Panc1 (cell line): ENCODE measurements at regions not wholly inside any gene's neighbourhood (a gene's known extent, or its start where the extent isn't known, plus 50 kb on each side); places are given as distances from the start of the nearest gene placed in this dataset.

Source experiments
- ATAC-seq: fragments of 200-7000 bp; cut with Tn5 transposase; 2 replicates; pipeline ENCODE4 v1.9.1; 2020; ENCODE audit warnings: mild to moderate bottlenecking, moderate library complexity
- BruUV-seq: library from RNA; stranded (reverse); fragments of 400-500 nt; replicated peaks from 2 replicates; lab custom pipeline; 2021; lab: Mats Ljungman, UMichigan
- CTCF ChIA-PET: fragments of 300-600 bp; sonication (Branson Sonifier 250); formaldehyde crosslinking; loops from one replicate; lab custom pipeline; 2022; ENCODE audit warnings: antibody characterized with exemption; lab: Charles Lee
- POLR2A ChIA-PET: fragments of 300-600 bp; sonication (Branson Sonifier 250); formaldehyde crosslinking; loops from one replicate; lab custom pipeline; 2022; ENCODE audit warnings: antibody characterized with exemption; lab: Charles Lee
- DNase-seq: peaks from one replicate; pipeline ENCODE4 v3.0.0-alpha.2; 2010; ENCODE audit warnings: low read depth, low spot score
- H3K27ac ChIP-seq: 2 replicates; pipeline ENCODE4 v1.5.1; 2011; ENCODE audit warnings: mild to moderate bottlenecking, low read length, inconsistent platforms
- H3K27me3 ChIP-seq: fragments of 200-500 bp; sonication (Bioruptor generic); 2 replicates; pipeline ENCODE4 v1.6.0; 2014; ENCODE audit warnings: low read length, inconsistent platforms; ENCODE audit not compliant: control insufficient read depth, insufficient read depth
- H3K36me3 ChIP-seq: fragments of 200-500 bp; sonication (Bioruptor generic); 2 replicates; pipeline ENCODE4 v1.5.1; 2014; ENCODE audit warnings: inconsistent platforms, mild to moderate bottlenecking, low read length, moderate library complexity; ENCODE audit not compliant: control insufficient read depth, insufficient read depth
- H3K4me1 ChIP-seq: 2 replicates; pipeline ENCODE4 v1.5.1; 2011; ENCODE audit warnings: inconsistent platforms, mild to moderate bottlenecking, low read length, moderate library complexity; ENCODE audit not compliant: control insufficient read depth, insufficient read depth
- H3K4me3 ChIP-seq, 2 experiments: 2 replicates each; pipeline ENCODE4 v1.5.1; 2011 to 2012; ENCODE audit warnings: low read depth in 2 of 2, low read length in 2 of 2, mild to moderate bottlenecking in 2 of 2, inconsistent platforms in 1 of 2, moderate library complexity in 1 of 2
- H3K9me3 ChIP-seq: fragments of 200-500 bp; sonication (Bioruptor generic); 2 replicates; pipeline ENCODE4 v1.5.1; 2014; ENCODE audit warnings: low read depth, mild to moderate bottlenecking, inconsistent platforms, low read length, moderate library complexity; ENCODE audit not compliant: control insufficient read depth, insufficient read depth
- CTCF ChIP-seq: fragments of 450-650 bp; IDR thresholded peaks from 2 replicates; pipeline ENCODE4 v1.5.1; 2017; ENCODE audit warnings: mild to moderate bottlenecking
- POLR2AphosphoS5 ChIP-seq: IDR thresholded peaks from 2 replicates; pipeline ENCODE4 v1.6.1; 2012; ENCODE audit warnings: mild to moderate bottlenecking, low read depth, low read length, moderate library complexity
- REST ChIP-seq, 2 experiments: IDR thresholded peaks; 2 replicates each; pipeline ENCODE4 v1.6.1; 2011 to 2012; ENCODE audit warnings: low read depth in 2 of 2, control low read depth in 1 of 2, low read length in 1 of 2, mild to moderate bottlenecking in 1 of 2, moderate library complexity in 1 of 2; ENCODE audit not compliant: insufficient read depth in 1 of 2
- SIN3A ChIP-seq: IDR thresholded peaks from 2 replicates; pipeline ENCODE4 v1.6.1; 2012; ENCODE audit warnings: low read depth, mild to moderate bottlenecking, low read length, moderate library complexity, borderline replicate concordance; ENCODE audit not compliant: insufficient read depth
- TCF7L2 ChIP-seq: IDR thresholded peaks from 2 replicates; pipeline ENCODE4 v1.6.1; 2011; ENCODE audit warnings: mild to moderate bottlenecking, low read depth, low read length, inconsistent platforms
- in situ Hi-C: cut with HindIII; loops from 2 replicates; pipeline ENCODE4 v1.10.0; 2016; ENCODE audit warnings: low sequenced_read_pairs, low pct_unique_long_range_greater_than_20kb
- intact Hi-C: fragments of 100-400 bp; cut with micrococcal nuclease; formaldehyde crosslinking; loops from one replicate; pipeline ENCODE4 v1.10.0; 2022; ENCODE audit not compliant: unreplicated experiment

- H3K9me3 ChIP-seq = no peaks in the 10 kb centered on the region
- DNase-seq (no peak), ATAC-seq (no peak)
- no peak overlapping the region for H3K4me3 ChIP-seq
- no peak overlapping the region for H3K27ac ChIP-seq
- BruUV-seq = no TSS peak
- in situ Hi-C loops = no loop called here
- no peaks in the 10 kb centered on the region for H3K4me1 ChIP-seq
- intact Hi-C loops = no loop called here
- TF ChIP-seq CTCF (no peak), SIN3A (no peak)
- ChIA-PET POLR2A (no interaction called here), CTCF (no interaction called here)
- H3K36me3 ChIP-seq = no peaks in the 10 kb centered on the region
- no peaks in the 10 kb centered on the region for H3K27me3 ChIP-seq
Observed at GRCh38 chr6:42512579-42512978, 51.2 kb upstream of the UBR2 start.

GRCh38 chr6:42511803-42512422, 51.9 kb upstream of the UBR2 start:
- ChIA-PET CTCF (interaction anchor here (0.7 kb wide), 1 partner anchor 34 kb away, joined by 3 read pairs; no protein-coding TSS in a partner anchor), POLR2A (interaction anchor here (0.6 kb wide), 1 partner anchor 52 kb away, joined by 3 read pairs; the partner anchor contains the start of gene UBR2)
- Histone ChIP-seq H3K4me3 (no peak overlapping the region), H3K4me1 (no peaks in the 10 kb centered on the region), H3K9me3 (no peaks in the 10 kb centered on the region), H3K27me3 (no peaks in the 10 kb centered on the region), H3K36me3 (no peaks in the 10 kb centered on the region), H3K27ac (no peak overlapping the region)
- in situ Hi-C loops = no loop called here
- intact Hi-C loops = no loop called here
- TF ChIP-seq REST (IDR thresholded peaks at IDR 0.05; ENCODE audit: insufficient read depth in 1 of 2, low read depth in 2 of 2, low read length in 1 of 2) (no peak), POLR2AphosphoS5 (no peak), CTCF (no peak), TCF7L2 (no peak), SIN3A (no peak)
- DNase-seq (no peak), ATAC-seq (no peak)
- no TSS peak for BruUV-seq
